ENCODE measurements at regions not wholly inside any gene's neighbourhood (a gene's known extent, or its start where the extent isn't known, plus 50 kb on each side); places are given as distances from the start of the nearest gene placed in this dataset.

DNA sequence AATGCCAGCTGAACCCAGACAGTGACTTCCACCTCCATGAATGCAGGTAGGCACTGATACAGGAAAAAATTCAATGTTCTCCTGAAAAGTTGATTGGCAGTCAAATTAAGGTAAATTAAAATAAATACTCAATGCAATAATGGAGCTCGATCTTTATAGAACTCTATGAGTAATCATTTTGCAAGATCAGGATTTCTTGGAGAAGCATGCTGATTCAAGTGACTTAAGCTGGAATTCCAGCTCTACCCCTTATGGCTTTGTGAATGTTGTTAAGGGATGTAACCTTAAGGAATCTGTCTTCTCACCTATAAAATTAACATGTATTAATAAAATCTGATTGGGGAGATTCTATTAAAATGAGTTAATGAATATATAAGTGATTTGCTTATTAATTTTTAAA is 145.1 kb downstream of the QPCT start:
- TF ChIP-seq TAF1 (IDR thresholded peaks at IDR 0.05; ENCODE audit: borderline replicate concordance, low read depth, low read length) (no peak), POLR2AphosphoS5 (IDR thresholded peaks at IDR 0.05; ENCODE audit: low read depth, low read length) (no peak)
